SHP77 treated with DMSO at 0.1 percent for 48 hours (cell line): ENCODE measurements at regions not wholly inside any gene's neighbourhood (a gene's known extent, or its start where the extent isn't known, plus 50 kb on each side); places are given as distances from the start of the nearest gene placed in this dataset.
"Not testable (repeated sequence)": the region's sequence is repeated elsewhere in the genome, so short reads cannot be mapped to it uniquely, and the experiment has no call there.

Experiments
- DNase-seq: peaks from one replicate; lab custom pipeline; 2025; lab: John Stamatoyannopoulos, UW

DNA sequence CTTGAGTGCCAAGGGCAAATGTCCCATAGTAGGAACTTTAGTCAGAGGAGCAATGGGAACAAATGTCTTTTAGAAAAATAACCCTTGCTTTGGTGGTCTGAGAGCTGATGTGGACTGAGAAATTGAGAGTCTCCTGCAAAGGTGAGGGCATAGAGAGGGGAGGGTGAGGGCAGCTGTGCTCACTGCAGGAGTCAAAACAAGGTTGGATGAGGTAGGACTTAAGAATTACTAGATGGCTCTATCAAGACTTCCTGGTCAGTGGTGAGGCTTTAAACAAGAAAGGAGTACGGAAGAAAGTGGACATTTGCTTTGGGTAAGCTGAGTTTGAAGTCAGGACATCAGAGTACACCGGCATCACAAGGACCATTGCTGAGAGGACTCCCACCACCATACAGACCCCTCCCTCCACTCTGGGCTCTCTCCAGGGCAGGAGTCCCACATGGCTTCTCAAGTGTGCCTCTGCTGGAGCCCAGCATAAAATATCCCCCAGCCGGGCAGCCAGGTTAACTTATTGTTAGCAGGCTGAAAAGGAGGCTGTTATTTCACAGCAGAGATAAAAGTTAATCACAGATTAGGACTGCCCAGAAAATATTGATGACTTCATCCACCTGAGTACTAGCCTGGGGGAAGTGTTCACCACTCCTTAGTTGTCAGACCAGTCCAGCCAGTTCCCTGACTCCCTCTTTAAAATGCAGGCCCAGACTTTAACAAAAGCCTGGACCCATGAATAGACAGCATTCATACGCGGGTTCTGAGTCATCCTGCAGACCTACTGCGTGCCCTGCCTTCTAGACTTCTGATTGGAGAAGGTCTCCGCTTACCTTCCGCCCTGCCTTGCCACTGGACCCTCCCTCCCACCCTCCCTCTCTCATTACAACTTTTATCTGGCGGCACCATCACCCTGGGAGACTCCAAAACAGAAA is 167.2 kb downstream of the BCL2L11 start:
- not testable (repeated sequence) for DNase-seq

DNA sequence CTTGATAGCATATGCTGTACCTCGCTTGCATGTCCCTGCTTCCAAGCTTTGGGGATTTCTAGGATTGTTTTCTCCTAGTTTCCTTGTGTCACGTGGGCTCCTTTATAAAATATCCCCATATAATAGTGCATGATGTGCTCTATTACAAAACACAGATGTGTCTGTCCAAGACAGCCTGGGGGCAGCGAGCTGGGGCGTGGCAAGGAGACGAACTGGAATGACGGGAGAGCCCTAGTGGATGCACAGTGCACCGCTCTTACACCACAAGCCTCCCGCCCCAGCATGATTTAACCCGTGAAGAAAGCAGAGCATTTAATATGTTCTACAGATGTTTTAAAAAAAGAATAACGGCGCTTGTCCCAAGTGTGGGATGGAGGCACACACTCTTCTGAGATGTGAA is 169.7 kb downstream of the BCL2L11 start:
- not testable (repeated sequence) for DNase-seq

DNA sequence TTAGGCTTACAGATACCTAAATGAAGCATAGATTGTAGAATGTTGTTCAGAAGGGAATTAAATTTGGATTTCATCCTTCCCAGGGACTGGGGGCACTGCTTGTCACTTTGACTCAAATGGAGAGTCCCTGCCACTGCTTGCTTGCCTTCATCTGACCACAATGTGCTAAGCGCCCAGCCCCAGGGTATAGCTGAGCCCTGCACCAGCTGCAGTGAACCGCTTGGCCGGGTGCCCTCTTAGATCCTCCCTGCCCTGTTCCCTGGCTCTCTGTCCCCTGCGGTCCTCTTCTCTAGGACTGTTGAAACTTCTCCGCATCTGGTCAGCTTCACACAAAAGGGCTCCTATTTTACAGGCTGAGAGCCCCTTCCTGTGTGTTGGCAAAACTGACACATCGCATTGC is 170.9 kb downstream of the BCL2L11 start:
- not testable (repeated sequence) for DNase-seq

DNA sequence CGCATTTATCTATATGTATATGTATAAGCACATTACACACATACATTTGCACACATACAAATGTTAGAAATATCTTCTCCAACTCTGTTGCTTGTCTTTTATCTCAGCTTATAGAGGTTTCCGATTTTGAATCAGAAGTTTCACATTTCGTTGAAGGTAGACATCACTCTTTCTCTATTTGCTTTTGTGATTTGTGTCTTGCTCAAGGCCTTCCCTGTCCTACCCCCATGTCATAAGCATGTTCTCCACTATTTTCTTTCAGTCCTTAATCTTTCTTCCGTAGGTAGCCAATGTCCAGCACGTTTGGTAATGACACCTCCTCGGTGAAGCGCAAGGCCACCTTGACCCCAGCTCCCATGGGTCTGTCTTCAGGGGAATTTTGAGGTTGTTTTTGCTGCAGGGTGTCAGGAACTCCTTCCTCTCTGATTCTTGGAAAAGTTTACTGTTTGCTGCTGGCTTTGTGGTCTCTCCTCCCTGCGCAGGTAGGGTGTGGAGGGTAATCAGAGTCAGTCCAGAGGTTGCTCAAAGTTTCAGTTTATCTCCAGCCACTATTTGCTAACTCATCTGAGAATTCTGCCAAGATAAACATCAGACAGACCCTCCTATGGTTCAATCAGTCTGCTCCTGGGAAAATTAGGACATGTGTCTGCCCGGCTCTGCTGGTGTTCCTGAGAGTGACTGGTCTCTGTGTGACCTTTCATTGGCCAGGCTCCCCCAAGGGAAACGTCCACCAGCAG is 171.7 kb downstream of the BCL2L11 start:
- DNase-seq: not testable (repeated sequence)

DNA sequence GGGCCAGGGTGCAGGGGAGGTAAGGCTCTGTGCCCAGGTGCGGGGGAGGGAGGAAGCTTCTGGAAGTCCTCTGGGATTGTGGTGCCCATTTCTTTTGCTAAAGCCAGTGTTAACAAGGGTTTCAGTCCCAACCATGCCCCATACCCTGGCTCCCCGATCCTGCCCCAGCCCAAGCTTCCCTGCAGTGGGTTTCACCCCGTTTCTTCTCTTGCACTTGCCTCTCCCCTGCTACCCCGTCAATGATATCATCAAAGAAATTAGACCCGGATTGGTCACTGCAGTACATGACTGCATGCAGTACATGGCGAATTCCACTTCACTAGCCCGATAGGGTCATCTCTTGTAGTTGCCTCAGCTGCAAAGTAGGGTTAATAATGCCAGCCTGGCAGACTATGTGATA is 174.0 kb downstream of the BCL2L11 start:
- not testable (repeated sequence) for DNase-seq

DNA sequence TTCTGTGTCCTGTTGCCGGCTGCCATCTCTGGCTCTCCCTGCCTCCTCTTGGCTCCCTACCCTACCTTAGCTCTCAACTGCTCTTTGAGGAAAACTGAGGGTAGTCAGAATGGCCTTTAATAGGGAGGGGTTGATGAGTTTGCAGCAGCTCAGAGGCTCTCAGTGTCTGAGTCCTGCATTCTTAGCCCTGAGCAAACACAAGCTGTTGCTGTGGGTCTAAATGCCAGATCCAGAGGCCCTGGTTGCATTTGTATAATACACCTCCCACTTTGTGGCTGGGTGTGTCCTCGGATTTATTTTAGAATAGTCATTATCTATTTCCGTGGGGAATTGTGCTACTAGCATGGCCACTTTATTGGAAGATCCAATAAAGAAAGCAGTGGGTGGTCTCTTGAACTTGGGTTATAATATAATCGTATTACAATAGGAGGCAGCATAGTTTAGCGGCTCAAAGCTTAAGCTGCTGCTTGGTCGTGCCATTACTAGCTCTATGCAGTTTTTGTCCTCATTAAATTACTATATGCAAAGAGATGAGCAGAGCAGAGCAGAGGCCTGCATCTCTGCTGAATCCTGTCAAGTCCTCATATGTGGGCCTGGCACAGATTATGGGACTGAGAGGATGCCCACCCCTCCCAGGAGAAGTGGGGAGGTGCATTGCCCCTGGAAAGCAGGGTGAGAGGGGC is 175.5 kb downstream of the BCL2L11 start:
- DNase-seq: not testable (repeated sequence)

DNA sequence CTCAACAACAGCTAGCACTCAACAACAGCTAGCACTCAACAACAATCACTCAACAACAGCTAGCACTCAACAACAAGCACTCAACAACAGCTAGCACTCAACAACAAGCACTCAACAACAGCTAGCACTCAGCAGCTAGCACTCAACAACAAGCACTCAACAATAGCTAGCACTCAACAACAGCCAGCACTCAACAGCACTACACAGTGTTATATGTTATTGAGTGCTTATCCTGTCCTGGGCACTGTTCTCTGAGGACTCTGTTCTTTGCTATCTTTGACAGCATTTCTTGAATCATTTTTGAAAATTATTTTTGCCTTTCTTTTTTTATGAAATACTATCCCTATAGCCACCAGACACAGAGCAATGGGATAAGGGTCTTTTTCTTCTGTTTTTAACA is 176.4 kb downstream of the BCL2L11 start:
- not testable (repeated sequence) for DNase-seq

DNA sequence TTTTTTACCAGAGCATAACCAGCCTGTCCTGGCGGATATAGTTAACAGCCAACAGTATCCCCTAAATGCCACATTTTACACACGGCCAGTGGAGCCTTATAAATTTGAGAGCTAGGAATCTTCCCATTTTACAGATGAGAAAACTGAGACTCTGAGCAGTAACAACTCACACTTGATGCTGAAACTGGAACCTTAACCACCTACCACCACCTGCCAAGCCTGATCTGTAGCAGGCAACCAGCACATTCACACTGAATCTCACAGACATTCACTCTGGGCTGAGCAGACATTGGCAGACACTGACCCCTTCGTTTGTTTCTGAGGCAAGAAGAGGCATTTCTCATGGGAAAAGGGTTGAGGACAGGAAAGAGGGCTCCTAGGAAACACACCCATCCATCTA is 178.2 kb downstream of the BCL2L11 start:
- not testable (repeated sequence) for DNase-seq

DNA sequence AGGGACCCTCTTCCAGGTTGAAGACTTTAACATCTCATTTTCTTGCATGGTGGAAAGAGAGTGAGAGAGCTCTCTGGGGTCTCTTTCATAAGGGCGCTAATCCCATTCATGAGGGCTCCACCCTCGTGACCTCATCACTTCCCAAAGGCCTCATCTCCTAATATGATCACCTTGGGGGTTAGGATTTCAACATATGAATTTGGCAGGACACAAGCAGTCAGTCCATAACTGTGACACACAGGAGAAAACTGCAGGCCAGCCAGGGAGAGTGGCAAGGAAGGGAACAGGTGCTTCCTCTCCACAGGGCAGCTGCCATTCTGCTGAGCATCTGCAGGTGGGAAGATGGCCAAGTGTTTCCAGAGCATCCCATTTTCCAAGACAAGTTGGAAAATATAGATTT is 178.9 kb downstream of the BCL2L11 start:
- not testable (repeated sequence) for DNase-seq

DNA sequence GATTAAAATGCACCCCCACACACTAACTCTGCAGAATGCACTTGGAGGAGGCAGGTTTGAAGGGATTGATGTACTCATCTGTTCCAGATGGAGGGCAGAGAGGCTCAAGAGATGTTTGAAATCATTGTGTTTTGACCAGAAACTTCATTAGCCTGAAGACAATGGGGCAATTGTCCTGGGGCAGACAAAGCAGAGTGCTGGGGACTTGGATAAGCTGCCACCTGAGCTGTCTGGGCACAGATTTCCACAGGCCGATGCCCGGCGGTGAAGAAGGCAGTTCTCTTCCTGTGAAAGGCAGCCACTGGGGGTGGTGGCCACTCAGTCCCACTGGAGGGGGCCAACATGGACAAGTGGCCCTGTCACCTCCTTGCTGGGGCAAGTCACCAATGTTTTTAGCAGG is 181.0 kb downstream of the BCL2L11 start:
- DNase-seq: not testable (repeated sequence)

DNA sequence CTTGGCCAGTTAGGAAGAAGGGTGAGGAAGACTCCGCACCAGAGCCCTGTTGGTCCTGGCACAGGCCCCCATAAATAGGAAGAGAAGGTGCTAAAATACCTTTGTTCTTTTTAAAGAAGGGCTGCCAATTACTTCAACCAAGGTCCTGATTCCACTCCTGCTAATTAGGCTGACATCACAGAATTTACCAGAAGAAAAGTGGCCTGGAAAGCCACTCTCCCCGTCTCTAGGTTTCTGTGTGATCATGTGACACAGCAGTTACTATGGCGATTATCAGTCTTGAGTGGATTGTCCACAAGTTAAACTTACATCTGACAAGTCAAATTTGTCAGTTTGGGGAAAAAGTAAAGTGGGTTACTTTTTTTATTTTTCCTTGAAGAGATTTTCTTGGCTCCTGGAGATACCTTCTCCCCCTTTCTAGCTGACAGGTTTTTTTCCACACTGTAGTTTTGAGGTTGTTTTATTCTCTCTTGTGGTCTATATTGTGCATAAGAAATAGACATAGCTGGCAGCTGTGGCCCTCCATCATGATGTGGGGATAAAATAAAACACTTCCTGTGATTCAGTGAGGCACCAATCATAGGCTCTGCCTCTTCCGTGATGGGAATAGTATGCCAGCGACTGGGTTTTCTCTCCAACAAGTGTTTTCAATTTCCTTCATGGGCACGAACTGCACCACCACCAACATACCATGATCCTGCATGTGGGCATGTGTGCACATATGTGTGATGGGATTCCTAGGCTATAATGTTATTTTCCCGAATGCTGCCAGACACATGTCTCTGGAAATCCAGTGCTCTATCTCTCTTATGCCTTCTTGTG is 181.9 kb downstream of the BCL2L11 start:
- not testable (repeated sequence) for DNase-seq

DNA sequence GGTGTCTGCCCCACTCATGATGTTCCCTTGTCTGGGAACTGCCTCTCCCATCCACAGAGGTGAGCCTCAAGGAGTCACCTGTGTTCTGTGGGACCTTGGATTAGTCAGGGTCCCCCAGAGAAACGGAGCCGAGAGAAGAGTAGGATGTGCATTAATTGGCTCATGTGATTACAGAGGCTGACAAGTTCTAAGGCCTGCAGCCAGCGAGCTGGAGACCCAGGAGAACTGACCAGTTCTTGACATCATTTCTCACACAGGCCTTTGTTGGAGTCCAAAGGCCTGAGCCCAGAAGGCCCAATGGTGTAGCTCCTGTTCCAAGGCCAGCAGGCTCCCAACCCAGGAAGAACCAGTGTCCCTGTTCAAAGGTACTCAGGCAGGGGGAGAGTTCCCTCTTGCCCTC is 186.6 kb downstream of the BCL2L11 start:
- DNase-seq: not testable (repeated sequence)

DNA sequence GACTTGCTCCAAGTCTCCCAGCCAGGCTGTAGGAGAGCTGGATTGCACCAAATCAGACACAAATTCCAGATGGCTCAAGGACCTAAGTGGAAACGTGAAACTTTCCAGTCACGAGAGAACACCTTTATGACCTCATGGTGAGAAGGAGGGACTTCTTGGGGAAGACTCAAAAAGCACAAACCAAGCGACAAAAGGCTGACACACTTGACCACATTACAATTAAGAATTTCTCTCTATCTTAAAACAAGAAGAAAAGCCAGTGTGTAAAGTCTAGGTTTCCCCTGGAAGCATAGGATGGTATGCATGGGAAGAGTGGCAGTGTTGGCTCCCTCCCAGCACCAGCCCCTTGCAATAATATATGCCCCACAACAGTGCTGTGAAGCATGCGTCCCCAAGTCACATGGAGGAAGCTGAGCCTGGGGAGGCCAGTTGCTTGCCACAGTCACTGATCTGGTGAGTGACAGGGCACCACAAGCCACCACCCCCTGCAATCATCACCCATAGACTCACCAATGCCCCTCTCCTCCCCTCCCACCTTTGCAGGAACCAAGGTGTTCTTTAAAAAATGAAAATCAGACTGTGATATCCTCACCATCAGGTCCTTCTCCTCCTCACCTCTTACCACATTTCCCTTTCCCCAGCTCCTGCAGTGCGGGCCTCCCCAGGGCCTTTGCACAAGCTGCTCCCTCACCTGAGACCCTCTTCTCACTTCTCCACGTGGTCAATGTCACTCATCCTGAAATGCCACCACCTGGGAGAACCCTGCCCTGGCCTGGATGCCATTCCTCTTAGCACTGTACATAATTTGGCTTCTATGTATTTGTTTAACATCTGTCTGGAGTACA is 188.7 kb downstream of the BCL2L11 start:
- not testable (repeated sequence) for DNase-seq

DNA sequence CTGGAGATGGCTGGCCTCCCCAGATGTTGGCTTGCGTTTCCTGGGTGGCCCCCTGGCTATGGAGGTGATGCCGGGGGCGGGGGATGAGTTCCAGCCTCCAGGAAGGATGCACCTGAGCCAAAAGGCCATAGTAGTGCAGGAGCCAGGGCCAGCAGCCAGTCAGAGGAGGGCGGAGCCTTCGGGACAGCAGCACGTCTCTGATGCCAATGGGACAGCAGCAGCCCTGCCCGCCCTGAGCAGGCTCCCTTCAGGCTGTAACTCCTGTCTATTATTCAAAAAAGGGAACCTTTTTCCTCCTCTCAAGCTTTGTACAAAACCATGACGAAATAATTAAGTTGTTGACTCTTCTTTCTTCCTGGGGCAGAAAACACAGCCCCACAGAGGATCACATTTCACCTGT is 189.7 kb downstream of the BCL2L11 start:
- not testable (repeated sequence) for DNase-seq

DNA sequence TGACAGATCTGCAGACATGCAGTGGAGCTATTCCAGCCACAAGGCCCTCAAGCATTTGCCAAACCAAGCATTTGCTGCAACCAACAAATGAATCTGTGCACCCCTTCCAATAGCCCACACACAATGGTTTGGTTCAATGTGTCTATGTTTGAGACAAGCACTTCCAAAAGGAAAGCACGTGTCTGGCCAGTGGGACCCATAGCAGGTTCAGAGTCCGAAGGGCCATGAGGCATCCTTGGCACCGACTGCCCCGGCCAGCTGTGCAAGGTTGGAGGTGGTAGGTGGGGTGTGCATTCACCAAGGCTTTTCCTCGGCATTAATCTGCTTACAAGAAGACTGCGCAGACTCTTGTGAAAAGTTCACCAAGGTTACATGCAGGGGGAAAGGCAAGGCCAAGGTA is 190.9 kb downstream of the BCL2L11 start:
- DNase-seq: not testable (repeated sequence)

DNA sequence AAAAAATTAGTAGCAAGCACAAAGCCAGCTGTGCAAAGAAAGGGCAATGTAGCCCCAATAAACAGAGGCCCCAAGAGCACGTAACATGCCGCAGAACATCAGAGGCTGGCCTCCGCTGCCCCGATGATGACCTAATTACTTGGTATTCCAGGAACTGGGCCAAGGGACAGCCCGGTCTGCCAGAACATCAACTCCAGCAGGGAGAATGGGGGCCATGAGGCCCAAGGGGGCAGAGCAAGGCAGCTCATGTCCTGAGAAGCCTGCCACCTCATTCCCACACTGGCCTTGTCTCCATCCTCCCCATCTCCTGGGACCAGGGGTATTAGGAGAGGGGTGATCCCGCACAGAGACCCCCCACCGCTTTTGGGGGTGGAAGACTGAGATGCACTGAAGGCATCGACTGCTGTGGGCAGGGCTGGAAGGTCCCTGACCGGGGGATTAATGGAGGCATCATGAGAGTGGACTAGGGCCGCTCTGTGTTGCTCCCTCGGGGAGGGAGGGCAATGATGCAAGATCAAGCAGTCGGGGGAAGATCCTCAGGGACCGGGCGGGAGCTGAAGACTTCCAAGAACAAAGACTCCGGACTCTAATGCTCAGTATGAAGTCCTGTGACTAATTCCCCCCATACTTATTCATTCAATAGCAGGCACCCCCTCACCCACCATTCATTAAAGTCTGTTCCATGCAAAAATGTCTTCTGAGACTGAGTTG is 192.3 kb downstream of the BCL2L11 start:
- not testable (repeated sequence) for DNase-seq

DNA sequence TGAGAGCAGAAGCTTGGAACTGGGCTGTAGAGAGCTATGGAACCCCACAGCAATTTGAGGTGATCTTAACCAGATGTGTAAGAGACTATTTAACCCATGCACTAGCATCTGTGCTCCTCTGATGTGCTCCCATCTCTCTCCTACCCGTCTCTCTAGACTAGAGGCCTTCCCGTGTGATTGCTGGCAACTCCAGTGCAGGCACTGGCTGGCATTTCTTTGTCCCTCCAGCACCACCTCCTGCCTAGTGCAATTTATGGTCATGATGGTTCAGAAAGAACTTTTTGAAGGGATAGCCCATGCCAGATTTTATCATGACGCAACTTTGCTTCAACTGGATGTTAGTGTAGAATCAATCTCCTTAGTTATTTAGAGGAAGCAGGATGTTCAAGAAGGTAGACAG is 193.0 kb downstream of the BCL2L11 start:
- DNase-seq: not testable (repeated sequence)

DNA sequence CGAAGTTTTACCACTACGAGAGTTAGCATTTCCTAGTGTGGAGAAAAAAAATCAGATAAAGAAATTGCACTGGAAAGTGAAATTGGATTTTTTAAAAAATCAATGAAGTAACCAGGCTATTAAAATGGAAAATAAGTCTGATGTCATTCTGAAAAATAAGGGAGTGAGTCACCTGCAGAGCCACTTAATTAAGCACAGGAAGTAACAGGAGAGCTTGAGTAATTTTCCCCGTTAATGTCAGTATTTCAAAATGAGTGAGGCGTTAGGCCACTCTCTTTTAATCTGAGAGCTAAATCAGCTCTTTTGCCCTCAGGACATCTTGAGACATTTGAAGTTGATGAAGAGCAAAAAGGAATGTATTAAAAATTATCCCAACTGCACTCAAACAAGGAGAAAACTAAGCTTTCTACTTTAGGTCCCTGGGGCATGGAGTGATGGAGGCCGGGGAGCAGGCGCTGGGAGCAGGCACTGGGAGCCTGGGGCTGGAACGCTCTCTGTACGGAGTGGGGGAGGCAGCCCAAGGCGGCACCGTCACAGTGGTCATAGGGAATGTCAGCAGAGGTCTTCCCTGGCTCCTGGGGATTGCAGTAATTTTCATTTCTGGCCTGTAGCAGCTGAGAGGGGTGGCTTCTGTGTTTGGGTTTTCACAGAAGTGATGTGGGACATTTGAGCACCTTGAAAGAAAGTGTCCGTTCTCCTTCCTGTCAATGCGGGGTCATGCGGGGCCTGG is 194.6 kb downstream of the BCL2L11 start:
- DNase-seq: not testable (repeated sequence)

DNA sequence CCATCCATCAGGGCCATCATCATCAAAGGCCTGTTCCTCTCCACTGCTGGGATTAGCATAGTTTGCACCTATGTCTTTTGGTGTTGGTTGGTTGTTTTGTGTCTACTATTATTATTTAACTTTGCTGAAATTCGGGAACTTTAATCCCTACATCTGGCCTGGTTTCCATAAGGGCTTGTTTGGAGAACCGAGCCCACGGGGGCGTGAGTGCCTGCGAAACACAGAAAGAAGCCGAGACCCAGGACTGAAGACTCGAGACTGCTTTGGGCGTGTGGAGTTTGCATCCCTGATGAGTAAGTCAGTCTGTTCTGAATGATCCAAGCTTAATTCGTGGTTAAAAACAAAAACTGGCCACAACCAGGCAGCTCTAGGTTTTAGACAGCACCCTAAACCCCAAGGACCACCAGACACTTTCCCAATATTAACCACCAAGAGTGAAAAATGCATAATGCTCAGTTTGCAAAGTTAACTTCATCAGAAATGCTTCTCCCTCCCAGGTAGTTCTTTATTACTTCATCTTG is 195.6 kb downstream of the BCL2L11 start:
- not testable (repeated sequence) for DNase-seq
